ENCODE measurements at regions not wholly inside any gene's neighbourhood (a gene's known extent, or its start where the extent isn't known, plus 50 kb on each side); places are given as distances from the start of the nearest gene placed in this dataset.
A peak's percentile ranks its signal among the peaks of the same experiment; 100 is the strongest.

GRCh38 chr18:68466672-68467071 is 248.2 kb downstream of the TMX3 start:
- DNase-seq (ENCODE audit: low read depth) = no peak

GRCh38 chr18:68462766-68463165 is 252.1 kb downstream of the TMX3 start:
- DNase-seq (ENCODE audit: low read depth) = no peak

GRCh38 chr18:68462148-68462547 is 252.8 kb downstream of the TMX3 start:
- DNase-seq (ENCODE audit: low read depth) = no peak

- DNase-seq (ENCODE audit: low read depth) = no peak
These were observed 253.4 kb downstream of the TMX3 start for GRCh38 chr18:68461481-68462018.

- DNase-seq (ENCODE audit: low read depth) = no peak
These were observed 254.9 kb downstream of the TMX3 start for GRCh38 chr18:68459968-68460367.

GRCh38 chr18:68456985-68457384 is 257.9 kb downstream of the TMX3 start:
- DNase-seq (ENCODE audit: low read depth) = no peak

- DNase-seq (ENCODE audit: low read depth) = no peak
These were observed 259.7 kb downstream of the TMX3 start for GRCh38 chr18:68455229-68455603.

GRCh38 chr18:68454511-68455228 is 260.2 kb downstream of the TMX3 start:
- peak; percentile 44 for DNase-seq (ENCODE audit: low read depth)

- peak; percentile 87 for DNase-seq (ENCODE audit: low read depth)
These were observed 265.6 kb downstream of the TMX3 start for GRCh38 chr18:68449292-68449691.

GRCh38 chr18:68448736-68449135 is 266.2 kb downstream of the TMX3 start:
- DNase-seq (ENCODE audit: low read depth) = peak; percentile 68

- DNase-seq (ENCODE audit: low read depth) = no peak
These were observed 267.6 kb downstream of the TMX3 start for GRCh38 chr18:68447286-68447685.

- no peak for DNase-seq (ENCODE audit: low read depth)
These were observed 269.1 kb downstream of the TMX3 start for GRCh38 chr18:68445668-68446426.

GRCh38 chr18:68445136-68445535 is 269.8 kb downstream of the TMX3 start:
- DNase-seq (ENCODE audit: low read depth) = no peak

- no peak for DNase-seq (ENCODE audit: low read depth)
These were observed 273.7 kb downstream of the TMX3 start for GRCh38 chr18:68441241-68441640.

GRCh38 chr18:68440433-68440832 is 274.5 kb downstream of the TMX3 start:
- DNase-seq (ENCODE audit: low read depth) = no peak

GRCh38 chr18:68439642-68440041 is 275.3 kb downstream of the TMX3 start:
- DNase-seq (ENCODE audit: low read depth) = no peak

- peak; percentile 89 for DNase-seq (ENCODE audit: low read depth)
These were observed 275.9 kb downstream of the TMX3 start for GRCh38 chr18:68438983-68439382.

GRCh38 chr18:68438536-68438935 is 276.4 kb downstream of the TMX3 start:
- DNase-seq (ENCODE audit: low read depth) = no peak

GRCh38 chr18:68436485-68436884 is 278.4 kb downstream of the TMX3 start:
- DNase-seq (ENCODE audit: low read depth) = no peak

GRCh38 chr18:68435581-68435980 is 279.3 kb downstream of the TMX3 start:
- DNase-seq (ENCODE audit: low read depth) = no peak

- DNase-seq (ENCODE audit: low read depth) = no peak
These were observed 283.0 kb downstream of the TMX3 start for GRCh38 chr18:68431922-68432198.

- DNase-seq (ENCODE audit: low read depth) = no peak
These were observed 283.6 kb downstream of the TMX3 start for GRCh38 chr18:68431111-68431921.

- no peak for DNase-seq (ENCODE audit: low read depth)
These were observed 285.1 kb downstream of the TMX3 start for GRCh38 chr18:68429841-68430240.

Data from GM04504 (cell line).